Right lobe of liver (tissue), 6 donors: ENCODE measurements at regions not wholly inside any gene's neighbourhood (a gene's known extent, or its start where the extent isn't known, plus 50 kb on each side); places are given as distances from the start of the nearest gene placed in this dataset.

Experiments
- ATAC-seq, 4 donors: fragments of 200-7000 bp; cut with Tn5 transposase; one replicate each; pipeline ENCODE4 v1.9.1; 2020; ENCODE audit warnings: mild to moderate bottlenecking in 4 of 4, moderate library complexity in 4 of 4
- DNase-seq, 3 donors: peaks; one replicate each; pipeline ENCODE4 v3.0.0-alpha.2; 2020
- H3K27ac ChIP-seq, 3 donors: fragments of 200-600 bp; one replicate each; pipeline ENCODE4 v1.8.0; 2022
- H3K27me3 ChIP-seq, 2 donors: fragments of 200-600 bp; one replicate each; pipeline ENCODE4 v1.8.0; 2022
- H3K36me3 ChIP-seq, 4 donors: fragments of 200-600 bp; sonication (generic) in 1 of 4; one replicate each; pipeline versions ENCODE4 v1.5.1 to v1.8.0; 2017 to 2022; ENCODE audit warnings: control low read depth in 1 of 4
- H3K4me1 ChIP-seq, 4 donors: fragments of 200-600 bp; sonication (generic) in 1 of 4; one replicate each; pipeline versions ENCODE4 v1.5.1 to v1.8.0; 2017 to 2022; ENCODE audit warnings: control low read depth in 1 of 4
- H3K4me3 ChIP-seq, 3 donors: fragments of 200-600 bp; one replicate each; pipeline ENCODE4 v1.8.0; 2022
- H3K9me3 ChIP-seq, 4 donors: fragments of 200-600 bp; sonication (generic) in 1 of 4; one replicate each; pipeline versions ENCODE4 v1.5.1 to v1.8.0; 2017 to 2022; ENCODE audit warnings: control low read depth in 1 of 4
- CTCF ChIP-seq, 4 donors: fragments of 200-600 bp in 3 of 4; fragments of 450-650 bp in 1 of 4; IDR thresholded peaks; one replicate each; pipeline versions ENCODE4 v1.5.1 to v1.8.0; 2016 to 2022; ENCODE audit warnings: antibody characterized with exemption in 4 of 4, mild to moderate bottlenecking in 2 of 4
- POLR2A ChIP-seq: fragments of 450-650 bp; IDR thresholded peaks from one replicate; pipeline ENCODE4 v1.6.1; 2017; ENCODE audit warnings: antibody characterized with exemption, mild to moderate bottlenecking
- WGBS: methylation state at CpG from one replicate; pipeline ENCODE4 v1.1.6; 2018; ENCODE audit warnings: low coverage, low lambda C conversion rate; ENCODE audit not compliant: insufficient coverage; ENCODE audit errors: missing lambda C conversion rate; 5-methylcytosine and 5-hydroxymethylcytosine counted together
- intact Hi-C, 2 donors: fragments of 100-400 bp; cut with DNase I; formaldehyde crosslinking; loops; one replicate each; pipeline versions ENCODE4 v1.11.2 to v1.14.1; 2022
- donor health status: DM: no; HTN: yes; CAD: no.
- donor health status: DM: no; HTN: no; CAD: no.
- donor health status: DM: no; HTN: no; CAD: no.
- donor health status: DM: no; HTN: yes; CAD: no.
- donor health status: DM: no; HTN: yes; CAD: no.

DNA sequence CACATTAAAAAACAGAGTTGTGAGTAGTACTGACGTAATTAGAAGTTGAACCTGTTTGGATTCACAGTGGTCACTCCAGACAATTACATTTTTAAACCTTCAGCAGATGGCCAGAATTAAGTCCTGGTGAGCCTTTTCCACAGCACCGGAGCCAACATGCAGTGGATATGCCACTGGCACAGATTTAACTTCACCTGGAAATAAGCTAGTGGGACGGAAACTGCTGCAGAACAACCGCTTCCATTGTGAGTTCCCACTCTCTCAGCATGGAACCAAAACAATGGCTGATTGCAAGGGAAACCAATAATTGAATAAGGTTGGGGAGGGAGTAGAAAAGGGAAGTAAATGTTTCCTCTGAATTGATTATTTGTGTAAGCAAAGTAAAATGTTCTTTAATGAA is 515.1 kb downstream of the STK39 start:
- WGBS, result 87% methylated on average over 4 of the region's 4 CpGs
- DNase-seq (no peak), ATAC-seq (no peak)
- Histone ChIP-seq H3K36me3 (no peaks in the 10 kb centered on the region), H3K27me3 (no peaks in the 10 kb centered on the region), H3K9me3 (no peaks in the 10 kb centered on the region), H3K27ac (no peak overlapping the region), H3K4me1 (no peaks in the 10 kb centered on the region), H3K4me3 (no peak overlapping the region)
- intact Hi-C loops, result no loop called here
- no peak for TF ChIP-seq CTCF (IDR thresholded peaks at IDR 0.05)
- TF ChIP-seq POLR2A, result no peak

DNA sequence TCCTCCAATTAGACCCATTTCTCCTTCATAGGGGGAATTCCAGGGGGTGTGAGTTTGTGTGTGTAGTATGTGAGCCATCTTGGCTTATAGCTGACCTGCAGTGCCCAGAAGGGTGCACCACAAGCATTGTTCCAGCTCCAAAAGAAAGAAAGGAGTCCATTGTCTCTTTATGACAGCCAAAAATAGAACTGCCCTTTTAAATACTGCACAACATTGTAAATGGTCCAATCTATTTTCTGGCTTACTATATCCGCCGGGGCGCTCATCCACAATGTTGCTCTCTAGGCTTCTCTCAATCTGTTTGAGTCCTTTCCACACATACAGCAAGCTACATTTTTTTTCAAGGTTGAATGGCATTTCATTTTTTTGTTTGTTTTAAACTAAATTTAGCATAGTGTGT is 517.5 kb downstream of the STK39 start:
- TF ChIP-seq CTCF (IDR thresholded peaks at IDR 0.05), result no peak
- TF ChIP-seq POLR2A, result no peak
- DNase-seq (no peak), ATAC-seq (no peak)
- intact Hi-C loops, result no loop called here
- no peaks in the 10 kb centered on the region for H3K4me1 ChIP-seq
- H3K27ac ChIP-seq, result no peak overlapping the region
- H3K4me3 ChIP-seq, result no peak overlapping the region
- H3K27me3 ChIP-seq, result no peaks in the 10 kb centered on the region
- no peaks in the 10 kb centered on the region for H3K9me3 ChIP-seq
- 76% methylated on average over 3 of the region's 3 CpGs for WGBS
- no peaks in the 10 kb centered on the region for H3K36me3 ChIP-seq

DNA sequence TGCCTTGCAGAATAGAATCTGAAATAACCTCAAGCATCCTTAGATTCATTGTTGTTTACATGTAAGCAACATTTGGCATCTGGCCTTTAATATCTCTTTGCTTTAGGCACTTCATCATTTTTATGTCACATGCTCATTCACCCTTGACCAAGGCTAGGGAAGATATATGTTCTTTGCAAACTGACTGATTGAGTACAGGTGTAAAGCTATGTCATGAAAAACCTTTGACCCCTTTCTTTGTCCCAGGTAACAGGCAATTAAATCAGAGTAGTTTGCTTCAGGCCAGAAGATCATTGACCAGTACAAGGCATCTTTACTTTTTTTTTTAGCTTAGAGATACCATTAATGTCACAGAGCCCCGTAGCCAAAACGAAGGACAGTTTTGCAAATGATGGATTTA is 520.6 kb downstream of the STK39 start:
- ATAC-seq (no peak), DNase-seq (no peak)
- Histone ChIP-seq H3K4me1 (no peaks in the 10 kb centered on the region), H3K27me3 (no peaks in the 10 kb centered on the region), H3K27ac (no peak overlapping the region), H3K36me3 (no peaks in the 10 kb centered on the region), H3K9me3 (no peaks in the 10 kb centered on the region), H3K4me3 (no peak overlapping the region)
- intact Hi-C loops, result no loop called here
- WGBS, result 76% methylated on average over 2 of the region's 2 CpGs
- TF ChIP-seq CTCF (IDR thresholded peaks at IDR 0.05) (no peak), POLR2A (no peak)

DNA sequence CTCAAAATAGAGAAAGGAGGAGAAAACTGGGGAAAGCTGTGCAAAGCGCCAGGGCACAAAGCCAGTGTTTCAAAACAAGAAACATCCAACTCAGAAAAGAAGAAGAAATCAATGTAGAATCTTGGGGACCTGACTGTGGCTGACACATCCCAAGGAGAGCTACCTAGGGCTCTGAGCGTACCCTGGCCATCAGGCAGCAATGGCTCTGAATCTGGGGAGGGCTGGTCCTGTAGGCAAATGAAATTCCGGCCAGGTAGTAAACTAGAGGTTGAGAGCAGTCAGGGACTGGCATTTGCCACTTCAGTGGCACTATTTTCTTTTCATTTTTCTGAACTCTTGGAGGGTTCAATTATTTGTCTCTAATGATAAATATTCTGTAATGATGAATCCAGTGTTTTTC is 525.8 kb downstream of the STK39 start:
- ATAC-seq, result no peak
- Histone ChIP-seq H3K36me3 (no peaks in the 10 kb centered on the region), H3K27ac (no peak overlapping the region), H3K4me1 (peaks cover 0 to 4% (median 0%) of the 10 kb centered on the region in 4 donors), H3K9me3 (no peaks in the 10 kb centered on the region), H3K27me3 (no peaks in the 10 kb centered on the region), H3K4me3 (no peak overlapping the region)
- TF ChIP-seq POLR2A, result no peak
- no peak for TF ChIP-seq CTCF (IDR thresholded peaks at IDR 0.05)
- 100% methylated on average over 2 of the region's 3 CpGs for WGBS
- no peak for DNase-seq
- intact Hi-C loops, result no loop called here

- H3K4me3 ChIP-seq, result no peak overlapping the region
- H3K27ac ChIP-seq, result no peak overlapping the region
- no peaks in the 10 kb centered on the region for H3K9me3 ChIP-seq
- intact Hi-C loops, result no loop called here
- peaks cover 0 to 4% (median 0%) of the 10 kb centered on the region in 4 donors for H3K4me1 ChIP-seq
- ATAC-seq (no peak), DNase-seq (no peak)
- H3K27me3 ChIP-seq, result no peaks in the 10 kb centered on the region
- no peak for TF ChIP-seq CTCF (IDR thresholded peaks at IDR 0.05)
- TF ChIP-seq POLR2A, result no peak
- 79% methylated on average over 4 of the region's 4 CpGs for WGBS
- H3K36me3 ChIP-seq, result no peaks in the 10 kb centered on the region
These were observed 528.0 kb downstream of the STK39 start for GRCh38 chr2:167719410-167719809.
